Naive thymus-derived CD4-positive, alpha-beta T cell (primary cell): ENCODE measurements at regions not wholly inside any gene's neighbourhood (a gene's known extent, or its start where the extent isn't known, plus 50 kb on each side); places are given as distances from the start of the nearest gene placed in this dataset.

Source experiments
- ATAC-seq: fragments of 150-1000 bp; cut with Tn5 transposase; 2 replicates; pipeline ENCODE4 v1.10.0; 2021; ENCODE audit warnings: mild to moderate bottlenecking, moderate library complexity
- CTCF ChIA-PET: fragments of 350-600 bp; sonication (Branson Sonifier 250); formaldehyde crosslinking; loops from one replicate; lab custom pipeline; 2021; ENCODE audit warnings: antibody characterized with exemption; lab: Charles Lee
- POLR2A ChIA-PET: fragments of 350-600 bp; sonication (Branson Sonifier 250); formaldehyde crosslinking; loops from one replicate; lab custom pipeline; 2021; ENCODE audit warnings: antibody characterized with exemption, inconsistent platforms; lab: Charles Lee
- DNase-seq, 9 donors: peaks; one replicate each; pipeline versions ENCODE4 v3.0.0 to v3.0.0-alpha.2; 2020 to 2022; ENCODE audit warnings: mixed read lengths in 1 of 9
- H3K27ac ChIP-seq: one replicate; pipeline ENCODE4 v1.7.0; 2013; ENCODE audit warnings: mild to moderate bottlenecking, low read depth, low read length, moderate library complexity
- H3K27me3 ChIP-seq, 2 donors: one replicate each; pipeline ENCODE4 v1.7.0; 2013; ENCODE audit warnings: low read length in 2 of 2, mild to moderate bottlenecking in 2 of 2, moderate library complexity in 2 of 2; ENCODE audit not compliant: control insufficient read depth in 2 of 2, insufficient read depth in 2 of 2
- H3K36me3 ChIP-seq, 3 experiments: 1 replicate in 2 of 3; 2 replicates in 1 of 3; pipeline ENCODE4 v1.7.0; 2013; ENCODE audit warnings: low read length in 3 of 3, mild to moderate bottlenecking in 3 of 3, moderate library complexity in 1 of 3; ENCODE audit not compliant: insufficient read depth in 3 of 3, control insufficient read depth in 2 of 3
- H3K4me1 ChIP-seq, 2 donors: one replicate each; pipeline ENCODE4 v1.7.0; 2013; ENCODE audit warnings: low read length in 2 of 2, mild to moderate bottlenecking in 2 of 2, moderate library complexity in 1 of 2; ENCODE audit not compliant: control insufficient read depth in 2 of 2, insufficient read depth in 2 of 2
- H3K4me3 ChIP-seq: 2 replicates; pipeline ENCODE4 v1.7.0; 2013; ENCODE audit warnings: mild to moderate bottlenecking, low read length
- H3K9me3 ChIP-seq, 3 experiments: 1 replicate in 2 of 3; 2 replicates in 1 of 3; pipeline ENCODE4 v1.7.0; 2013; ENCODE audit warnings: low read length in 3 of 3; ENCODE audit not compliant: control insufficient read depth in 2 of 3
- H3K27ac Mint-ChIP-seq, 9 donors: one replicate each; pipeline ENCODE4 v1.8.0; 2020 to 2022; ENCODE audit warnings: mixed read lengths in 9 of 9, mild to moderate bottlenecking in 8 of 9, moderate library complexity in 5 of 9, inconsistent platforms in 2 of 9
- H3K27me3 Mint-ChIP-seq, 5 donors: one replicate each; pipeline ENCODE4 v1.8.0; 2021 to 2022; ENCODE audit warnings: mixed read lengths in 5 of 5, mild to moderate bottlenecking in 1 of 5
- H3K36me3 Mint-ChIP-seq, 5 donors: one replicate each; pipeline ENCODE4 v1.8.0; 2020 to 2022; ENCODE audit warnings: mixed read lengths in 5 of 5, mild to moderate bottlenecking in 3 of 5, inconsistent platforms in 1 of 5
- H3K4me1 Mint-ChIP-seq, 7 donors: one replicate each; pipeline ENCODE4 v1.8.0; 2020 to 2022; ENCODE audit warnings: mixed read lengths in 7 of 7, mild to moderate bottlenecking in 3 of 7, inconsistent platforms in 1 of 7
- H3K4me3 Mint-ChIP-seq, 10 donors: one replicate each; pipeline ENCODE4 v1.8.0; 2020 to 2022; ENCODE audit warnings: mild to moderate bottlenecking in 10 of 10, mixed read lengths in 10 of 10, moderate library complexity in 6 of 10, inconsistent platforms in 2 of 10
- H3K9me3 Mint-ChIP-seq, 11 donors: one replicate each; pipeline ENCODE4 v1.8.0; 2020 to 2022; ENCODE audit warnings: mixed read lengths in 11 of 11, mild to moderate bottlenecking in 4 of 11, inconsistent platforms in 1 of 11, moderate library complexity in 1 of 11
- intact Hi-C, 2 donors: fragments of 100-400 bp; cut with micrococcal nuclease; formaldehyde crosslinking; loops; one replicate each; pipeline ENCODE4 v1.15.1; 2023

GRCh38 chr4:160848901-160849760 is 1314.7 kb downstream of the FSTL5 start:
- Mint-ChIP-seq H3K36me3 (no peaks in the 10 kb centered on the region), H3K4me3 (no peak overlapping the region), H3K4me1 (no peaks in the 10 kb centered on the region), H3K9me3 (peaks cover 0 to 13% (median 2%) of the 10 kb centered on the region in 11 donors), H3K27me3 (no peaks in the 10 kb centered on the region), H3K27ac (no peak overlapping the region)
- Histone ChIP-seq H3K36me3 (no peaks in the 10 kb centered on the region), H3K9me3 (no peaks in the 10 kb centered on the region), H3K4me1 (no peaks in the 10 kb centered on the region), H3K27ac (no peak overlapping the region), H3K27me3 (no peaks in the 10 kb centered on the region), H3K4me3 (no peak overlapping the region)
- ChIA-PET POLR2A (no interaction called here), CTCF (no interaction called here)
- intact Hi-C loops = no loop called here
- DNase-seq (no peak), ATAC-seq (no peak)

- H3K36me3 ChIP-seq = no peaks in the 10 kb centered on the region
- DNase-seq = no peak
- ChIA-PET CTCF (no interaction called here), POLR2A (no interaction called here)
- Mint-ChIP-seq H3K36me3 (no peaks in the 10 kb centered on the region), H3K4me1 (no peaks in the 10 kb centered on the region), H3K9me3 (peaks cover 0 to 15% (median 2%) of the 10 kb centered on the region in 11 donors), H3K4me3 (no peak overlapping the region), H3K27me3 (no peaks in the 10 kb centered on the region), H3K27ac (no peak overlapping the region)
- ATAC-seq = no peak
- no peak overlapping the region for H3K27ac ChIP-seq
- H3K4me3 ChIP-seq = no peak overlapping the region
- intact Hi-C loops = no loop called here
- H3K4me1 ChIP-seq = no peaks in the 10 kb centered on the region
- H3K27me3 ChIP-seq = no peaks in the 10 kb centered on the region
- no peaks in the 10 kb centered on the region for H3K9me3 ChIP-seq
These were observed 1299.5 kb downstream of the FSTL5 start for GRCh38 chr4:160864253-160864652.

GRCh38 chr4:160869899-160870298 is 1293.9 kb downstream of the FSTL5 start:
- Histone ChIP-seq H3K36me3 (no peaks in the 10 kb centered on the region), H3K4me1 (no peaks in the 10 kb centered on the region), H3K27ac (no peak overlapping the region), H3K9me3 (no peaks in the 10 kb centered on the region), H3K4me3 (no peak overlapping the region), H3K27me3 (no peaks in the 10 kb centered on the region)
- Mint-ChIP-seq H3K9me3 (peaks cover 0 to 10% (median 5%) of the 10 kb centered on the region in 11 donors), H3K27me3 (no peaks in the 10 kb centered on the region), H3K27ac (no peak overlapping the region), H3K4me3 (no peak overlapping the region), H3K4me1 (no peaks in the 10 kb centered on the region), H3K36me3 (no peaks in the 10 kb centered on the region)
- CTCF ChIA-PET = no interaction called here
- intact Hi-C loops = no loop called here
- DNase-seq (no peak), ATAC-seq (no peak)
- POLR2A ChIA-PET = no interaction called here

GRCh38 chr4:160872491-160872890 is 1291.3 kb downstream of the FSTL5 start:
- no peak for ATAC-seq
- intact Hi-C loops = no loop called here
- H3K9me3 ChIP-seq = no peaks in the 10 kb centered on the region
- H3K4me3 Mint-ChIP-seq = no peak overlapping the region
- H3K4me3 ChIP-seq = no peak overlapping the region
- no peaks in the 10 kb centered on the region for H3K27me3 ChIP-seq
- CTCF ChIA-PET = no interaction called here
- no peak overlapping the region for H3K27ac Mint-ChIP-seq
- no peaks in the 10 kb centered on the region for H3K27me3 Mint-ChIP-seq
- no peaks in the 10 kb centered on the region for H3K36me3 Mint-ChIP-seq
- peaks cover 0 to 13% (median 8%) of the 10 kb centered on the region in 11 donors for H3K9me3 Mint-ChIP-seq
- no peaks in the 10 kb centered on the region for H3K36me3 ChIP-seq
- no peak overlapping the region for H3K27ac ChIP-seq
- no peaks in the 10 kb centered on the region for H3K4me1 ChIP-seq
- no peaks in the 10 kb centered on the region for H3K4me1 Mint-ChIP-seq
- POLR2A ChIA-PET = no interaction called here
- no peak for DNase-seq

- no peaks in the 10 kb centered on the region for H3K36me3 Mint-ChIP-seq
- POLR2A ChIA-PET = no interaction called here
- H3K27ac Mint-ChIP-seq = no peak overlapping the region
- Histone ChIP-seq H3K27me3 (no peaks in the 10 kb centered on the region), H3K9me3 (no peaks in the 10 kb centered on the region), H3K36me3 (no peaks in the 10 kb centered on the region), H3K4me1 (no peaks in the 10 kb centered on the region), H3K27ac (no peak overlapping the region), H3K4me3 (no peak overlapping the region)
- intact Hi-C loops = no loop called here
- no peaks in the 10 kb centered on the region for H3K27me3 Mint-ChIP-seq
- CTCF ChIA-PET = no interaction called here
- no peaks in the 10 kb centered on the region for H3K4me1 Mint-ChIP-seq
- peaks cover 2 to 17% (median 6%) of the 10 kb centered on the region in 11 donors for H3K9me3 Mint-ChIP-seq
- ATAC-seq = no peak
- no peak overlapping the region for H3K4me3 Mint-ChIP-seq
- no peak for DNase-seq
These were observed 1286.6 kb downstream of the FSTL5 start for GRCh38 chr4:160877087-160877790.

GRCh38 chr4:160880180-160880579 is 1283.6 kb downstream of the FSTL5 start:
- DNase-seq (no peak), ATAC-seq (no peak)
- Mint-ChIP-seq H3K36me3 (no peaks in the 10 kb centered on the region), H3K4me1 (no peaks in the 10 kb centered on the region), H3K27me3 (no peaks in the 10 kb centered on the region), H3K4me3 (no peak overlapping the region), H3K9me3 (peaks cover 0 to 22% (median 6%) of the 10 kb centered on the region in 11 donors), H3K27ac (no peak overlapping the region)
- CTCF ChIA-PET = no interaction called here
- Histone ChIP-seq H3K27me3 (no peaks in the 10 kb centered on the region), H3K36me3 (no peaks in the 10 kb centered on the region), H3K27ac (no peak overlapping the region), H3K4me1 (no peaks in the 10 kb centered on the region), H3K4me3 (no peak overlapping the region), H3K9me3 (no peaks in the 10 kb centered on the region)
- POLR2A ChIA-PET = no interaction called here
- intact Hi-C loops = no loop called here
